HEK293 (cell line): ENCODE measurements at regions not wholly inside any gene's neighbourhood (a gene's known extent, or its start where the extent isn't known, plus 50 kb on each side); places are given as distances from the start of the nearest gene placed in this dataset.

Source experiments
- CTCF ChIA-PET: fragments of 350-600 bp; formaldehyde crosslinking; extraction: SDS; loops from one replicate; lab custom pipeline; 2021; ENCODE audit warnings: antibody characterized with exemption; lab: Yijun Ruan, JAX
- POLR2A ChIA-PET: fragments of 300-600 bp; formaldehyde crosslinking; extraction: SDS; loops from one replicate; lab custom pipeline; 2020; ENCODE audit warnings: antibody characterized with exemption, inconsistent platforms; lab: Yijun Ruan, JAX
- H3K27ac ChIP-seq: fragments of 200-500 bp; sonication (Bioruptor generic); 2 replicates; pipeline ENCODE4 v1.5.1; 2014; ENCODE audit warnings: low read depth, low read length, control low read depth, inconsistent platforms; ENCODE audit errors: extremely low read depth
- H3K36me3 ChIP-seq, 2 experiments: fragments of 200-500 bp in 1 of 2; sonication (Bioruptor generic) in 1 of 2; 1 replicate in 1 of 2; 2 replicates in 1 of 2; pipeline ENCODE4 v1.5.1; 2014 to 2017; ENCODE audit warnings: inconsistent platforms in 2 of 2, low read length in 2 of 2; ENCODE audit not compliant: control insufficient read depth in 2 of 2, insufficient read depth in 1 of 2
- H3K4me1 ChIP-seq: fragments of 200-500 bp; sonication (Bioruptor generic); 2 replicates; pipeline ENCODE4 v1.5.1; 2014; ENCODE audit warnings: mild to moderate bottlenecking, low read length, inconsistent platforms; ENCODE audit not compliant: control insufficient read depth, insufficient read depth
- H3K4me3 ChIP-seq: 2 replicates; pipeline ENCODE4 v1.5.1; 2011; ENCODE audit warnings: low read depth, mild to moderate bottlenecking, control low read depth, low read length, moderate library complexity
- H3K9me3 ChIP-seq: fragments of 200-500 bp; sonication (Bioruptor generic); 2 replicates; pipeline ENCODE4 v1.5.1; 2014; ENCODE audit warnings: low read depth, low read length, inconsistent platforms; ENCODE audit not compliant: control insufficient read depth, insufficient read depth
- HOXD13 ChIP-seq: sonication (generic); formaldehyde crosslinking; IDR thresholded peaks from 2 replicates; pipeline ENCODE4 v1.8.0; 2022; ENCODE audit warnings: missing genetic modification reagents, borderline replicate concordance
- SCRT1 ChIP-seq: fragments of 450-650 bp; formaldehyde crosslinking; IDR thresholded peaks from 2 replicates; pipeline ENCODE4 v1.5.1; 2016; ENCODE audit warnings: missing biosample characterization, missing genetic modification characterization, borderline replicate concordance
- YY2 ChIP-seq: fragments of 450-650 bp; formaldehyde crosslinking; IDR thresholded peaks from 2 replicates; pipeline ENCODE4 v1.5.1; 2016; ENCODE audit warnings: missing biosample characterization, missing genetic modification characterization
- ZBTB21 ChIP-seq: fragments of 450-650 bp; formaldehyde crosslinking; IDR thresholded peaks from 2 replicates; pipeline ENCODE4 v1.5.1; 2017; ENCODE audit warnings: missing biosample characterization, missing genetic modification characterization
- ZBTB8A ChIP-seq: fragments of 450-650 bp; formaldehyde crosslinking; IDR thresholded peaks from 2 replicates; pipeline ENCODE4 v1.5.1; 2016; ENCODE audit warnings: missing biosample characterization, missing genetic modification characterization
- ZNF10 ChIP-seq: fragments of 450-650 bp; formaldehyde crosslinking; IDR thresholded peaks from 2 replicates; pipeline ENCODE4 v1.5.1; 2017; ENCODE audit warnings: missing biosample characterization, missing genetic modification characterization
- ZNF114 ChIP-seq: fragments of 450-650 bp; formaldehyde crosslinking; IDR thresholded peaks from 2 replicates; pipeline ENCODE4 v1.5.0; 2017; ENCODE audit warnings: missing biosample characterization, missing genetic modification characterization
- ZNF133 ChIP-seq: fragments of 450-650 bp; formaldehyde crosslinking; IDR thresholded peaks from 2 replicates; pipeline ENCODE4 v1.5.1; 2016; ENCODE audit warnings: missing biosample characterization, missing genetic modification characterization
- ZNF221 ChIP-seq: fragments of 450-650 bp; formaldehyde crosslinking; IDR thresholded peaks from 2 replicates; pipeline ENCODE4 v1.5.1; 2017; ENCODE audit warnings: missing biosample characterization, missing genetic modification characterization, borderline replicate concordance
- ZNF23 ChIP-seq: fragments of 450-650 bp; formaldehyde crosslinking; IDR thresholded peaks from 2 replicates; pipeline ENCODE4 v1.5.1; 2016; ENCODE audit warnings: missing biosample characterization, missing genetic modification characterization, borderline replicate concordance
- ZNF292 ChIP-seq: fragments of 450-650 bp; formaldehyde crosslinking; IDR thresholded peaks from 2 replicates; pipeline ENCODE4 v1.5.1; 2016; ENCODE audit warnings: low read depth, missing biosample characterization, missing genetic modification characterization, borderline replicate concordance
- ZNF501 ChIP-seq: fragments of 450-650 bp; formaldehyde crosslinking; IDR thresholded peaks from 2 replicates; pipeline ENCODE4 v1.5.1; 2016; ENCODE audit warnings: missing biosample characterization, missing genetic modification characterization
- ZNF629 ChIP-seq: fragments of 450-650 bp; formaldehyde crosslinking; IDR thresholded peaks from 2 replicates; pipeline ENCODE4 v1.5.1; 2017; ENCODE audit warnings: missing biosample characterization, missing genetic modification characterization
- ZSCAN23 ChIP-seq: fragments of 450-650 bp; formaldehyde crosslinking; IDR thresholded peaks from 2 replicates; pipeline ENCODE4 v1.5.1; 2016; ENCODE audit warnings: missing biosample characterization, missing genetic modification characterization
- TF ChIP-seq, protein P1 (sequence below): fragments of 450-650 bp; IDR thresholded peaks from 2 replicates; pipeline ENCODE4 v1.5.1; 2018; ENCODE audit warnings: missing biosample characterization, mild to moderate bottlenecking, missing genetic modification characterization
- TF ChIP-seq, protein P2 (sequence below): fragments of 450-650 bp; formaldehyde crosslinking; IDR thresholded peaks from 2 replicates; pipeline ENCODE4 v1.5.1; 2016; ENCODE audit warnings: missing biosample characterization, missing genetic modification characterization
- TF ChIP-seq, protein P3 (sequence below): fragments of 450-650 bp; formaldehyde crosslinking; IDR thresholded peaks from 2 replicates; pipeline ENCODE4 v1.5.1; 2016; ENCODE audit warnings: missing biosample characterization, missing genetic modification characterization
- TF ChIP-seq, protein P4 (sequence below): fragments of 450-650 bp; formaldehyde crosslinking; IDR thresholded peaks from 2 replicates; pipeline ENCODE4 v1.5.1; 2016; ENCODE audit warnings: missing biosample characterization, missing genetic modification characterization, low read depth
- TF ChIP-seq, protein P5 (sequence below): sonication (generic); formaldehyde crosslinking; IDR thresholded peaks from 2 replicates; pipeline ENCODE4 v1.8.1; 2022; ENCODE audit warnings: mild to moderate bottlenecking, moderate library complexity, missing genetic modification reagents
- TF ChIP-seq, protein P6 (sequence below): fragments of 450-650 bp; formaldehyde crosslinking; IDR thresholded peaks from 2 replicates; pipeline ENCODE4 v1.5.1; 2016; ENCODE audit warnings: missing biosample characterization, missing genetic modification characterization

DNA sequence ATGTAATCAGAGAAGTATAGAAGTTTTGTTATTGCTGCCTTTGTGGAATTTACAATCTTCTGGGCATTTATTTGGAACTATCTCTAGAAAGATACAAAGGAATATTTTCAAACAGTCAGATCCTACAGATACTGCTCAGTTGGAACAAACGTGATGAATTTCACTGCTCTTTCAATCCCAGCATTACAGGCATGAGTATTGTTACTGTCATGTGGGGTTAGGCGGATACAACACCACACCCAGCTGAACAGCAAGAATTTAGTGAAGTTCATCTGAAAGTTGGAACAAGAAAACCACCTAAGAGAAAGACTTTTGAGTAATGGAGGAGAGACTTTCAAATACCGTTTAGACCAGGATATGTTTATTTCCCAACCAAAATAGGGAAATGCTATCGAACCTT, 123.3 kb upstream of the PLXNC1 start (continued):
- TF ChIP-seq, protein P1, sequence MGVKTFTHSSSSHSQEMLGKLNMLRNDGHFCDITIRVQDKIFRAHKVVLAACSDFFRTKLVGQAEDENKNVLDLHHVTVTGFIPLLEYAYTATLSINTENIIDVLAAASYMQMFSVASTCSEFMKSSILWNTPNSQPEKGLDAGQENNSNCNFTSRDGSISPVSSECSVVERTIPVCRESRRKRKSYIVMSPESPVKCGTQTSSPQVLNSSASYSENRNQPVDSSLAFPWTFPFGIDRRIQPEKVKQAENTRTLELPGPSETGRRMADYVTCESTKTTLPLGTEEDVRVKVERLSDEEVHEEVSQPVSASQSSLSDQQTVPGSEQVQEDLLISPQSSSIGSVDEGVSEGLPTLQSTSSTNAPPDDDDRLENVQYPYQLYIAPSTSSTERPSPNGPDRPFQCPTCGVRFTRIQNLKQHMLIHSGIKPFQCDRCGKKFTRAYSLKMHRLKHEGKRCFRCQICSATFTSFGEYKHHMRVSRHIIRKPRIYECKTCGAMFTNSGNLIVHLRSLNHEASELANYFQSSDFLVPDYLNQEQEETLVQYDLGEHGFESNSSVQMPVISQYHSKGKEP (tag by site-specific recombination) = no peak
- TF ChIP-seq ZNF221 (tag by site-specific recombination) = no peak
- no peak for TF ChIP-seq ZNF501 (tag by site-specific recombination)
- TF ChIP-seq, protein P2, sequence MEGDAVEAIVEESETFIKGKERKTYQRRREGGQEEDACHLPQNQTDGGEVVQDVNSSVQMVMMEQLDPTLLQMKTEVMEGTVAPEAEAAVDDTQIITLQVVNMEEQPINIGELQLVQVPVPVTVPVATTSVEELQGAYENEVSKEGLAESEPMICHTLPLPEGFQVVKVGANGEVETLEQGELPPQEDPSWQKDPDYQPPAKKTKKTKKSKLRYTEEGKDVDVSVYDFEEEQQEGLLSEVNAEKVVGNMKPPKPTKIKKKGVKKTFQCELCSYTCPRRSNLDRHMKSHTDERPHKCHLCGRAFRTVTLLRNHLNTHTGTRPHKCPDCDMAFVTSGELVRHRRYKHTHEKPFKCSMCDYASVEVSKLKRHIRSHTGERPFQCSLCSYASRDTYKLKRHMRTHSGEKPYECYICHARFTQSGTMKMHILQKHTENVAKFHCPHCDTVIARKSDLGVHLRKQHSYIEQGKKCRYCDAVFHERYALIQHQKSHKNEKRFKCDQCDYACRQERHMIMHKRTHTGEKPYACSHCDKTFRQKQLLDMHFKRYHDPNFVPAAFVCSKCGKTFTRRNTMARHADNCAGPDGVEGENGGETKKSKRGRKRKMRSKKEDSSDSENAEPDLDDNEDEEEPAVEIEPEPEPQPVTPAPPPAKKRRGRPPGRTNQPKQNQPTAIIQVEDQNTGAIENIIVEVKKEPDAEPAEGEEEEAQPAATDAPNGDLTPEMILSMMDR = no peak

DNA sequence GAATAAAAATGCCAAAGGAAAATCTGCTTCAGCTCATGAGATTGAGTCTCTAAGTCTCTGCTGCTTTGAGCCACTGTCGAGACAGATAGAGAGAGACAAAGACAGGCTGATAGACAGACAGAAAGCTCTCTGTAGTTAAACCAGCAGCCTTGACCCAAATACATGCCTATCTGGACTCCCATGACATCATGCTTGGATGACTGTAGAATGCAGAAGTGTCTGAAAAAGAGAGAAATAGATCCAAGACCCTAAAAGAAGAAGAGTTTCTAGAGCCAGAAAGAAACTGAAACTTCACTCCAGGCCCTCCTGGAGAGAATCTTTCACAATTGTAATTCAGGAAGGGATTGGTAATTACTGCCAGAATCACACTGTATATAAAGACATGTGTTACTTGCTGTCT, 122.6 kb upstream of the PLXNC1 start:
- POLR2A ChIA-PET = no interaction called here
- Histone ChIP-seq H3K36me3 (no peaks in the 10 kb centered on the region), H3K4me1 (no peaks in the 10 kb centered on the region), H3K27ac (no peak overlapping the region), H3K4me3 (no peak overlapping the region), H3K9me3 (no peaks in the 10 kb centered on the region; the same call in 1 of the 2 replicates)
- CTCF ChIA-PET = no interaction called here
- no peak for TF ChIP-seq ZNF292 (tag by site-specific recombination)
- no peak for TF ChIP-seq ZBTB21
- no peak for TF ChIP-seq ZNF23
- TF ChIP-seq ZSCAN23 (tag by site-specific recombination) = no peak
- TF ChIP-seq ZNF629 = no peak
- TF ChIP-seq, protein P3, sequence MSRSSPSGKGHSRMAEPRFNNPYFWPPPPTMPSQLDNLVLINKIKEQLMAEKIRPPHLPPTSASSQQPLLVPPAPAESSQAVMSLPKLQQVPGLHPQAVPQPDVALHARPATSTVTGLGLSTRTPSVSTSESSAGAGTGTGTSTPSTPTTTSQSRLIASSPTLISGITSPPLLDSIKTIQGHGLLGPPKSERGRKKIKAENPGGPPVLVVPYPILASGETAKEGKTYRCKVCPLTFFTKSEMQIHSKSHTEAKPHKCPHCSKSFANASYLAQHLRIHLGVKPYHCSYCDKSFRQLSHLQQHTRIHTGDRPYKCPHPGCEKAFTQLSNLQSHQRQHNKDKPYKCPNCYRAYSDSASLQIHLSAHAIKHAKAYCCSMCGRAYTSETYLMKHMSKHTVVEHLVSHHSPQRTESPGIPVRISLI (tag by site-specific recombination) = no peak

DNA sequence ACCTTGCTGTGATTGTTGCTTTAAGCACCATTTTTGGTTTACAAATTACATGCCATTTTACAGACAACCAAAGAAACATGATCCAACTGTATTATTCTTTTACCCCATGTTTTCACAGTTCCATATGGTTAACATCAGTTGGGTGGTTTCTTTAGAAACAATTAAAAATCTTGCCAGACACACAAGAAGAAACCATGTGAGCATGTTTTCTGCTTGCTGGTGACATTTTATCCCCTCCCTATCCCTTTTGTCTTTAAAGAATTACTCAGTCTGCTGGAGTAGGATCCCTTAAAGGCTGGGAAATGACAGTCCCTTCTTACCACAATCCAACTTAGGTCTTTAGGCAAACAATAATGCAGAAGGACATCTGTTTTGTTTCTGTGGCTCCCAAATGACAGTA, 121.8 kb upstream of the PLXNC1 start:
- H3K9me3 ChIP-seq = no peaks in the 10 kb centered on the region; the same call in 1 of the 2 replicates
- TF ChIP-seq SCRT1 (tag by site-specific recombination) (no peak), HOXD13 (CRISPR knock-in tag) (no peak), YY2 (tag by site-specific recombination) (no peak), ZNF133 (tag by site-specific recombination) (no peak), ZNF114 (tag by site-specific recombination) (no peak), ZBTB8A (tag by site-specific recombination) (no peak), ZNF10 (tag by site-specific recombination) (no peak)
- TF ChIP-seq, protein P4, sequence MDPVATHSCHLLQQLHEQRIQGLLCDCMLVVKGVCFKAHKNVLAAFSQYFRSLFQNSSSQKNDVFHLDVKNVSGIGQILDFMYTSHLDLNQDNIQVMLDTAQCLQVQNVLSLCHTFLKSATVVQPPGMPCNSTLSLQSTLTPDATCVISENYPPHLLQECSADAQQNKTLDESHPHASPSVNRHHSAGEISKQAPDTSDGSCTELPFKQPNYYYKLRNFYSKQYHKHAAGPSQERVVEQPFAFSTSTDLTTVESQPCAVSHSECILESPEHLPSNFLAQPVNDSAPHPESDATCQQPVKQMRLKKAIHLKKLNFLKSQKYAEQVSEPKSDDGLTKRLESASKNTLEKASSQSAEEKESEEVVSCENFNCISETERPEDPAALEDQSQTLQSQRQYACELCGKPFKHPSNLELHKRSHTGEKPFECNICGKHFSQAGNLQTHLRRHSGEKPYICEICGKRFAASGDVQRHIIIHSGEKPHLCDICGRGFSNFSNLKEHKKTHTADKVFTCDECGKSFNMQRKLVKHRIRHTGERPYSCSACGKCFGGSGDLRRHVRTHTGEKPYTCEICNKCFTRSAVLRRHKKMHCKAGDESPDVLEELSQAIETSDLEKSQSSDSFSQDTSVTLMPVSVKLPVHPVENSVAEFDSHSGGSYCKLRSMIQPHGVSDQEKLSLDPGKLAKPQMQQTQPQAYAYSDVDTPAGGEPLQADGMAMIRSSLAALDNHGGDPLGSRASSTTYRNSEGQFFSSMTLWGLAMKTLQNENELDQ (tag by site-specific recombination) = no peak
- TF ChIP-seq, protein P5, sequence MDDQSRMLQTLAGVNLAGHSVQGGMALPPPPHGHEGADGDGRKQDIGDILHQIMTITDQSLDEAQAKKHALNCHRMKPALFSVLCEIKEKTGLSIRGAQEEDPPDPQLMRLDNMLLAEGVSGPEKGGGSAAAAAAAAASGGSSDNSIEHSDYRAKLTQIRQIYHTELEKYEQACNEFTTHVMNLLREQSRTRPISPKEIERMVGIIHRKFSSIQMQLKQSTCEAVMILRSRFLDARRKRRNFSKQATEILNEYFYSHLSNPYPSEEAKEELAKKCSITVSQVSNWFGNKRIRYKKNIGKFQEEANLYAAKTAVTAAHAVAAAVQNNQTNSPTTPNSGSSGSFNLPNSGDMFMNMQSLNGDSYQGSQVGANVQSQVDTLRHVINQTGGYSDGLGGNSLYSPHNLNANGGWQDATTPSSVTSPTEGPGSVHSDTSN (CRISPR knock-in tag) = no peak
- TF ChIP-seq, protein P6, sequence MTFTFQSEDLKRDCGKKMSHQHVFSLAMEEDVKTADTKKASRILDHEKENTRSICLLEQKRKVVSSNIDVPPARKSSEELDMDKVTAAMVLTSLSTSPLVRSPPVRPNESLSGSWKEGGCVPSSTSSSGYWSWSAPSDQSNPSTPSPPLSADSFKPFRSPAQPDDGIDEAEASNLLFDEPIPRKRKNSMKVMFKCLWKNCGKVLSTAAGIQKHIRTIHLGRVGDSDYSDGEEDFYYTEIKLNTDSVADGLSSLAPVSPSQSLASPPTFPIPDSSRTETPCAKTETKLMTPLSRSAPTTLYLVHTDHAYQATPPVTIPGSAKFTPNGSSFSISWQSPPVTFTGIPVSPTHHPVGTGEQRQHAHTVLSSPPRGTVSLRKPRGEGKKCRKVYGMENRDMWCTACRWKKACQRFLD (tag by site-specific recombination) = no peak
- TF ChIP-seq, all 188 proteins: peak for 0
- CTCF ChIA-PET = no interaction called here
- POLR2A ChIA-PET = no interaction called here
- no peak overlapping the region for H3K4me3 ChIP-seq
- H3K27ac ChIP-seq = no peak overlapping the region
- H3K4me1 ChIP-seq = no peaks in the 10 kb centered on the region
- H3K36me3 ChIP-seq = no peaks in the 10 kb centered on the region
